SK-N-SH treated with all-trans-retinoic acid at 6 μM for 48 hours (cell line): ENCODE measurements at regions not wholly inside any gene's neighbourhood (a gene's known extent, or its start where the extent isn't known, plus 50 kb on each side); places are given as distances from the start of the nearest gene placed in this dataset.

Source experiments
- CREB5 ChIP-seq: fragments of 250-450 bp; sonication (Bioruptor Pico); IDR thresholded peaks from 2 replicates; pipeline ENCODE4 v1.5.1; 2020; ENCODE audit warnings: low read depth, mild to moderate bottlenecking, moderate library complexity
- ESRRG ChIP-seq: fragments of 250-450 bp; sonication (Bioruptor Pico); IDR thresholded peaks from 2 replicates; pipeline ENCODE4 v1.6.1; 2021; ENCODE audit warnings: mild to moderate bottlenecking
- PATZ1 ChIP-seq: fragments of 250-450 bp; sonication (Bioruptor Pico); IDR thresholded peaks from 2 replicates; pipeline ENCODE4 v1.8.0; 2020; ENCODE audit warnings: mild to moderate bottlenecking, moderate library complexity, borderline replicate concordance
- PPARA ChIP-seq: fragments of 250-450 bp; sonication (Bioruptor Pico); IDR thresholded peaks from 2 replicates; pipeline ENCODE4 v1.5.0; 2020; ENCODE audit warnings: mild to moderate bottlenecking, borderline replicate concordance
- SNAI2 ChIP-seq: fragments of 250-450 bp; sonication (Bioruptor Pico); IDR thresholded peaks from 2 replicates; pipeline ENCODE4 v1.5.0; 2020; ENCODE audit warnings: mild to moderate bottlenecking, moderate library complexity
- ZFP3 ChIP-seq: fragments of 250-450 bp; sonication (Bioruptor Pico); IDR thresholded peaks from 2 replicates; pipeline ENCODE4 v1.5.0; 2020; ENCODE audit warnings: mild to moderate bottlenecking, moderate library complexity
- ZFP30 ChIP-seq: fragments of 450-650 bp; formaldehyde crosslinking; IDR thresholded peaks from 2 replicates; pipeline ENCODE4 v1.5.0; 2022; ENCODE audit warnings: mild to moderate bottlenecking, moderate library complexity

GRCh38 chr2:13822365-13822764, 810.2 kb upstream of the LRATD1 start:
- TF ChIP-seq ZFP3 (CRISPR knock-in tag) = no peak
- no peak for TF ChIP-seq SNAI2
- no peak for TF ChIP-seq PATZ1 (CRISPR knock-in tag)
- TF ChIP-seq PPARA (CRISPR knock-in tag) = no peak
- no peak for TF ChIP-seq CREB5 (CRISPR knock-in tag)
- TF ChIP-seq ESRRG = no peak
- no peak for TF ChIP-seq ZFP30 (CRISPR knock-in tag)
